PC-3 (cell line): ENCODE measurements at regions not wholly inside any gene's neighbourhood (a gene's known extent, or its start where the extent isn't known, plus 50 kb on each side); places are given as distances from the start of the nearest gene placed in this dataset.

Experiments used
- ATAC-seq: fragments of 200-7000 bp; cut with Tn5 transposase; 2 replicates; pipeline ENCODE4 v1.9.1; 2020; ENCODE audit warnings: mild to moderate bottlenecking, moderate library complexity
- BruUV-seq: library from RNA; stranded (reverse); fragments of 400-500 nt; replicated peaks from 2 replicates; lab custom pipeline; 2021; lab: Mats Ljungman, UMichigan
- CTCF ChIA-PET: fragments of 300-600 bp; sonication (Branson Sonifier 250); formaldehyde crosslinking; loops from one replicate; lab custom pipeline; 2022; ENCODE audit warnings: antibody characterized with exemption; lab: Charles Lee
- POLR2A ChIA-PET: fragments of 300-600 bp; sonication (Branson Sonifier 250); formaldehyde crosslinking; loops from one replicate; lab custom pipeline; 2022; ENCODE audit warnings: antibody characterized with exemption; ENCODE audit not compliant: unreplicated experiment; lab: Charles Lee
- DNase-seq: peaks from one replicate; pipeline ENCODE4 v3.0.0-alpha.2; 2015
- H2AFZ ChIP-seq: fragments of 300-600 bp; sonication (generic); 2 replicates; pipeline ENCODE4 v1.6.0; 2016; ENCODE audit warnings: antibody characterized with exemption, low read length
- H3F3A ChIP-seq: fragments of 300-600 bp; sonication (generic); one replicate; pipeline ENCODE4 v1.6.0; 2017; ENCODE audit warnings: antibody characterized with exemption, low read length, control low read depth, mild to moderate bottlenecking; ENCODE audit not compliant: unreplicated experiment
- H3K27ac ChIP-seq: fragments of 300-600 bp; sonication (generic); 2 replicates; pipeline ENCODE4 v1.5.1; 2016; ENCODE audit warnings: mild to moderate bottlenecking, low read length
- H3K27me3 ChIP-seq: fragments of 300-600 bp; sonication (generic); 2 replicates; pipeline ENCODE4 v1.6.1; 2016; ENCODE audit warnings: low read length, mixed read lengths
- H3K36me3 ChIP-seq: fragments of 300-600 bp; sonication (generic); 2 replicates; pipeline ENCODE4 v1.6.1; 2016; ENCODE audit warnings: low read depth, mixed run types, low read length, mixed read lengths
- H3K4me1 ChIP-seq: fragments of 300-600 bp; sonication (generic); 2 replicates; pipeline ENCODE4 v1.5.1; 2016; ENCODE audit warnings: low read length; ENCODE audit not compliant: insufficient read depth
- H3K4me2 ChIP-seq: fragments of 300-600 bp; sonication (generic); 2 replicates; pipeline ENCODE4 v1.6.0; 2016; ENCODE audit warnings: low read length
- H3K4me3 ChIP-seq: fragments of 300-600 bp; sonication (generic); 2 replicates; pipeline ENCODE4 v1.5.1; 2016; ENCODE audit warnings: mild to moderate bottlenecking, low read length, mixed read lengths
- H3K79me2 ChIP-seq: fragments of 300-600 bp; sonication (generic); 2 replicates; pipeline ENCODE4 v1.6.1; 2017; ENCODE audit warnings: low read length, mixed read lengths
- H3K9ac ChIP-seq: fragments of 300-600 bp; sonication (generic); 2 replicates; pipeline ENCODE4 v1.6.0; 2016; ENCODE audit warnings: mild to moderate bottlenecking, low read length
- H3K9me2 ChIP-seq: fragments of 300-600 bp; sonication (generic); replicated peaks from 2 replicates; pipeline ENCODE4 v1.6.1; 2016; ENCODE audit warnings: mixed run types, low read length, mixed read lengths
- H3K9me3 ChIP-seq: fragments of 300-600 bp; sonication (generic); 2 replicates; pipeline ENCODE4 v1.6.1; 2016; ENCODE audit warnings: low read length, mixed read lengths
- H4K20me1 ChIP-seq: fragments of 300-600 bp; sonication (generic); 2 replicates; pipeline ENCODE4 v1.6.1; 2016; ENCODE audit warnings: low read length, mixed read lengths
- CTCF ChIP-seq: fragments of 300-600 bp; sonication (generic); conservative IDR thresholded peaks from 2 replicates; pipeline ENCODE4 v1.5.1; 2017; ENCODE audit warnings: antibody characterized with exemption, low read depth, mild to moderate bottlenecking, low read length
- EZH2 ChIP-seq: fragments of 300-600 bp; sonication (generic); IDR thresholded peaks from one replicate; pipeline ENCODE4 v1.6.1; 2017; ENCODE audit warnings: antibody characterized with exemption, mild to moderate bottlenecking, low read length; ENCODE audit not compliant: unreplicated experiment
- EZH2phosphoT487 ChIP-seq: fragments of 300-600 bp; sonication (generic); IDR thresholded peaks from 2 replicates; pipeline ENCODE4 v1.6.1; 2018; ENCODE audit warnings: mild to moderate bottlenecking, antibody characterized with exemption, low read length, borderline replicate concordance
- intact Hi-C: fragments of 100-400 bp; cut with micrococcal nuclease; formaldehyde crosslinking; loops from 2 replicates; pipeline ENCODE4 v1.9.0; 2023

GRCh38 chr20:11738852-11739251 lies 178.8 kb upstream of the BTBD3 start:
- peak overlapping the region; percentile 29 for H3K4me2 ChIP-seq
- H3K9me2 ChIP-seq: no peaks in the 10 kb centered on the region
- TF ChIP-seq CTCF (no peak), EZH2 (no peak), EZH2phosphoT487 (no peak)
- ATAC-seq: no peak; the same call in 1 of the 2 replicates
- BruUV-seq: no TSS peak
- no peak overlapping the region for H2AFZ ChIP-seq
- H3K79me2 ChIP-seq: no peaks in the 10 kb centered on the region
- no peaks in the 10 kb centered on the region for H4K20me1 ChIP-seq
- H3F3A ChIP-seq: no peaks in the 10 kb centered on the region
- no peaks in the 10 kb centered on the region for H3K27me3 ChIP-seq
- peaks cover 18% of the 10 kb centered on the region for H3K4me1 ChIP-seq
- no peaks in the 10 kb centered on the region for H3K9me3 ChIP-seq
- CTCF ChIA-PET: no interaction called here
- H3K4me3 ChIP-seq: no peak overlapping the region
- intact Hi-C loops: no loop called here
- no peaks in the 10 kb centered on the region for H3K36me3 ChIP-seq
- no peak overlapping the region for H3K27ac ChIP-seq
- no peak overlapping the region for H3K9ac ChIP-seq
- POLR2A ChIA-PET: no interaction called here
- DNase-seq: peak; percentile 80

DNA sequence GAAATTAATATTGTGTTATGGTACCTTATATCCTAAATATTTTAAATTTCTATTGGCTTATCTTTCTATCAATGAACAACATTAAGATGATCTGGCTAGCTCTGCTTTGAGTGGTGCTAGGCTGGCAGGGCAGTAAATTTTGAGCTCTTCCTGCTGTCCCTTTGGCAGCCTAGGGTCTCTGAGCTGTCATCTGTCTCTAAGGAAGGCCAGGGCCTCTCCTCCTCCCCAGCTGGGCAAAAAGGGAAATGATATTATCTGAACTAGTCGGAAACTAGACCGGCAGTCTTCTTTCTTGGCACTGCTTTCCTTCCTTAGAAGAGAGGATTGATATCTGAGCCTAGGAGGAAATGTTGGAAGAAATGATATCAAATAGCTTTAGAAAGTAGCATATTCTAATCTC lies 176.7 kb upstream of the BTBD3 start:
- DNase-seq (peak; percentile 29), ATAC-seq (no peak)
- no TSS peak for BruUV-seq
- TF ChIP-seq EZH2phosphoT487: no peak
- no peak for TF ChIP-seq CTCF
- no peak for TF ChIP-seq EZH2
- no peaks in the 10 kb centered on the region for H3K9me2 ChIP-seq
- ChIA-PET POLR2A (interaction anchor here (0.5 kb wide), 1 partner anchor 10 kb away, joined by 3 read pairs; no protein-coding TSS in a partner anchor), CTCF (no interaction called here)
- peaks cover 18% of the 10 kb centered on the region for H3K4me1 ChIP-seq
- H3K79me2 ChIP-seq: no peaks in the 10 kb centered on the region
- no peak overlapping the region for H3K4me2 ChIP-seq
- no peaks in the 10 kb centered on the region for H4K20me1 ChIP-seq
- H3K9ac ChIP-seq: no peak overlapping the region
- H3K27me3 ChIP-seq: no peaks in the 10 kb centered on the region
- no peaks in the 10 kb centered on the region for H3F3A ChIP-seq
- H3K27ac ChIP-seq: no peak overlapping the region
- H3K36me3 ChIP-seq: no peaks in the 10 kb centered on the region
- H3K4me3 ChIP-seq: no peak overlapping the region
- H2AFZ ChIP-seq: no peak overlapping the region
- intact Hi-C loops: no loop called here
- H3K9me3 ChIP-seq: no peaks in the 10 kb centered on the region

GRCh38 chr20:11745145-11745544 lies 172.5 kb upstream of the BTBD3 start:
- Histone ChIP-seq H3K4me2 (no peak overlapping the region), H3K4me3 (no peak overlapping the region), H3K4me1 (peaks cover 8% of the 10 kb centered on the region), H3K9me3 (no peaks in the 10 kb centered on the region), H3K9ac (no peak overlapping the region), H3K9me2 (no peaks in the 10 kb centered on the region), H3K27ac (no peak overlapping the region), H3K79me2 (no peaks in the 10 kb centered on the region), H3K36me3 (no peaks in the 10 kb centered on the region), H3F3A (no peaks in the 10 kb centered on the region), H2AFZ (no peak overlapping the region), H3K27me3 (peaks cover 3% of the 10 kb centered on the region; the same call in 1 of the 2 replicates), H4K20me1 (no peaks in the 10 kb centered on the region)
- TF ChIP-seq EZH2 (no peak), CTCF (no peak), EZH2phosphoT487 (no peak)
- no peak for DNase-seq
- no peak for ATAC-seq
- POLR2A ChIA-PET: no interaction called here
- no TSS peak for BruUV-seq
- CTCF ChIA-PET: no interaction called here
- intact Hi-C loops: no loop called here
